ENCODE measurements at regions not wholly inside any gene's neighbourhood (a gene's known extent, or its start where the extent isn't known, plus 50 kb on each side); places are given as distances from the start of the nearest gene placed in this dataset.

- TF ChIP-seq CTCF (IDR thresholded peaks at IDR 0.05; ENCODE audit: low read length) (no peak), EZH2 (optimal IDR thresholded peaks at IDR 0.05; ENCODE audit: low read depth, low read length) (no peak), EZH2phosphoT487 (IDR thresholded peaks at IDR 0.05; ENCODE audit: low read length) (no peak)
These were observed 189.4 kb upstream of the GLI2 start for GRCh38 chr2:120546048-120546864.

Data from MM.1S (cell line).